Esophagus muscularis mucosa (tissue), 4 donors: ENCODE measurements at regions not wholly inside any gene's neighbourhood (a gene's known extent, or its start where the extent isn't known, plus 50 kb on each side); places are given as distances from the start of the nearest gene placed in this dataset.

ENCODE experiments used
- DNase-seq: peaks from one replicate; pipeline ENCODE4 v3.0.0-alpha.2; 2017; ENCODE audit errors: extremely low spot score
- H3K27ac ChIP-seq, 4 donors: fragments of 200-600 bp; sonication (generic); replicated peaks in 1 of 4; 1 replicate in 3 of 4; 2 replicates in 1 of 4; pipeline ENCODE4 v1.5.1; 2016 to 2019; ENCODE audit warnings: mild to moderate bottlenecking in 1 of 4
- H3K27me3 ChIP-seq, 4 donors: fragments of 200-600 bp; sonication (generic); one replicate each; pipeline versions ENCODE4 v1.5.1 to v1.6.0; 2016 to 2019
- H3K36me3 ChIP-seq, 4 donors: fragments of 200-600 bp; sonication (generic); one replicate each; pipeline ENCODE4 v1.5.1; 2016 to 2019
- H3K4me1 ChIP-seq, 4 donors: fragments of 200-600 bp; sonication (generic); one replicate each; pipeline ENCODE4 v1.5.1; 2016 to 2019
- H3K4me3 ChIP-seq, 4 donors: fragments of 200-600 bp; sonication (generic); 1 replicate in 2 of 4; 2 replicates in 2 of 4; pipeline ENCODE4 v1.5.1; 2016 to 2019; ENCODE audit warnings: mild to moderate bottlenecking in 4 of 4, moderate library complexity in 1 of 4
- H3K9me3 ChIP-seq, 4 donors: fragments of 200-600 bp; sonication (generic); 1 replicate in 3 of 4; 2 replicates in 1 of 4; pipeline ENCODE4 v1.5.1; 2016 to 2019
- CTCF ChIP-seq, 3 experiments: fragments of 200-600 bp in 2 of 3; fragments of 450-650 bp in 1 of 3; sonication (generic) in 2 of 3; IDR thresholded peaks; one replicate each; pipeline ENCODE4 v1.5.1; 2017 to 2019; ENCODE audit warnings: antibody characterized with exemption in 3 of 3, mild to moderate bottlenecking in 2 of 3, moderate library complexity in 1 of 3
- EP300 ChIP-seq: sonication (generic); formaldehyde crosslinking; IDR thresholded peaks from one replicate; pipeline ENCODE4 v1.6.1; 2017; ENCODE audit warnings: antibody characterized with exemption
- POLR2A ChIP-seq: fragments of 450-650 bp; IDR thresholded peaks from one replicate; pipeline ENCODE4 v1.6.1; 2017; ENCODE audit warnings: antibody characterized with exemption, moderate library complexity, mild to moderate bottlenecking, low read depth
- POLR2AphosphoS5 ChIP-seq, 2 donors: sonication (generic); formaldehyde crosslinking; IDR thresholded peaks; one replicate each; pipeline ENCODE4 v1.6.1; 2017; ENCODE audit warnings: antibody characterized with exemption in 2 of 2
- WGBS: methylation state at CpG from one replicate; pipeline ENCODE4 v1.1.5; 2018; 5-methylcytosine and 5-hydroxymethylcytosine counted together
- intact Hi-C: fragments of 100-400 bp; cut with DNase I; formaldehyde crosslinking; loops from one replicate; pipeline ENCODE4 v1.15.1; 2023

DNA sequence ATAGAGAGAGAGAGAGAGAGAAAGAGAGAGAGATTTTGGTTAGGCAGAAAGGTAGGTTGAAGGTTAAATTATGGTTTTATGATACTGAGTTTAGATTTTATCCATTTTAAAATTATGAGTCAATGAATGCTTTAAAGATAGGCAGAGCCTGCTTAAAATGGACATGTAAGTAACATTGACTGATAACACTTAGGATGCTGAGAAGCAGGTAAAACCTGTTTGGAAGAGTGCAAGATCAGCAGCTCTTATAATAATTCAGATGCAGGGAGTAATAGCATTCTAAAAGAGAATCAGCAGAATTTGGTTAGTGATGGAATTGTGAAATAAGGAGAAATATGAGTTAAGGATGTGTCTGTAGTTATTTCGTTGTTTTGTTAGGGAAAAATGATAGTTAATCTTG is 446.6 kb downstream of the PLA2G4A start:
- intact Hi-C loops, result no loop called here

DNA sequence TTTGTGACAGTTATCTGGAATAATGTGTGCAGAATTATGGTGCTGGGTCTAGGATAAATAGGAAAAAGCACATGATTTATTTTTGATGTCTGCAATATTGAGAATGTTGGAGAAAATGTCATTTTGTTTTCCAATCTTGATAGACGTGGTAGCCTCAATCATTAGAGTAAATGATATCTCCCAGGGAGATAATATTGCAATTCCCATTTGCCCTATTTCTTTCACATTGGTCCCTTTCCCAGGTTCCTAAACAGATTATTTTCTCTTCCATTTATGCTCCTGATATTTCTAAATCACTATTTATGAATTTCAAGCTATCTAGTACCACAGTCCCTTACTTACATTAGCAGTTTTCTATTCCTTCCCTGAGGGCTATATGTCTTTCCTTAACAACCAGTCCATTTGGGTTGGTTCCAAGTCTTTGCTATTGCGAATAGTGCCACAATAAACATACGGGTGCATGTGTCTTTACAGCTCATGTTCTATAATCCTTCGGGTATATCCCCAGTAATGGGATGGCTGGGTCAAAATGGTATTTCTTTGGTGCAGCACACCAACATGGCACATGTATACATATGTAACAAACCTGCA is 447.3 kb downstream of the PLA2G4A start:
- intact Hi-C loops, result no loop called here
- Histone ChIP-seq H3K36me3 (no peaks in the 10 kb centered on the region), H3K4me1 (no peaks in the 10 kb centered on the region), H3K4me3 (no peak overlapping the region), H3K27me3 (no peaks in the 10 kb centered on the region), H3K27ac (no peak overlapping the region), H3K9me3 (no peaks in the 10 kb centered on the region)
- no peak for DNase-seq
- TF ChIP-seq CTCF (IDR thresholded peaks at IDR 0.05) (no peak), EP300 (no peak), POLR2AphosphoS5 (IDR thresholded peaks at IDR 0.05) (no peak)
- WGBS, result 85% methylated on average over 4 of the region's 4 CpGs

More for the DNA sequence above, 446.6 kb downstream of the PLA2G4A start:
- Histone ChIP-seq H3K9me3 (no peaks in the 10 kb centered on the region), H3K27ac (no peak overlapping the region), H3K4me1 (no peaks in the 10 kb centered on the region), H3K4me3 (no peak overlapping the region), H3K36me3 (no peaks in the 10 kb centered on the region), H3K27me3 (no peaks in the 10 kb centered on the region)
- DNase-seq, result no peak
- TF ChIP-seq CTCF (IDR thresholded peaks at IDR 0.05) (no peak), EP300 (no peak), POLR2A (no peak), POLR2AphosphoS5 (IDR thresholded peaks at IDR 0.05) (no peak)
- 84% methylated on average over 1 of the region's 1 CpG for WGBS

- H3K9me3 ChIP-seq, result no peaks in the 10 kb centered on the region
- no peaks in the 10 kb centered on the region for H3K27me3 ChIP-seq
- no peak overlapping the region for H3K4me3 ChIP-seq
- intact Hi-C loops, result no loop called here
- no peaks in the 10 kb centered on the region for H3K4me1 ChIP-seq
- H3K36me3 ChIP-seq, result no peaks in the 10 kb centered on the region
- TF ChIP-seq POLR2AphosphoS5 (IDR thresholded peaks at IDR 0.05), result no peak
- TF ChIP-seq POLR2A, result no peak
- no peak for TF ChIP-seq CTCF (IDR thresholded peaks at IDR 0.05)
- TF ChIP-seq EP300, result no peak
- DNase-seq, result no peak
- no peak overlapping the region for H3K27ac ChIP-seq
Observed at GRCh38 chr1:187276677-187277076, 447.9 kb downstream of the PLA2G4A start.

DNA sequence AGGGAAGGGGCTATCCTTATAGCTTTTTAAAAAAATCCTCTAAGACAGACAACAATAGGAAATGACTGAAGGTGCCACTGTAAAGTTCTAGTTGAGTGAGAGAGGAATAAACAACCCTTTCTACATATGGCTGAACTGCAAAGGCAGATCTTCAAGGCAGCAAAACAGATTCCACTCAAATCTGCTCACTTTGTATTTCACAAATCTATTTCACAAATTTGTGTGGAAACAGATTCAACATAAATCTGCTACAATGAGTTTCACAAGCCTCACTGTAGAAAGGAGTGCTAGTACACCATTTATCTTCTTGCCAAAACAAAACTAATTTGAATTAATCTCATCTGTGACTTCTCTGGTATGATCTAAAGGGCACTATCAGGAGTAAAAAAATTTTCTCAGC is 451.3 kb downstream of the PLA2G4A start:
- H3K27me3 ChIP-seq, result no peaks in the 10 kb centered on the region
- intact Hi-C loops, result no loop called here
- no peak for TF ChIP-seq POLR2A
- TF ChIP-seq EP300, result no peak
- no peak for TF ChIP-seq CTCF (IDR thresholded peaks at IDR 0.05)
- no peak for TF ChIP-seq POLR2AphosphoS5 (IDR thresholded peaks at IDR 0.05)
- H3K9me3 ChIP-seq, result no peaks in the 10 kb centered on the region
- DNase-seq, result no peak
- H3K36me3 ChIP-seq, result no peaks in the 10 kb centered on the region
- no peak overlapping the region for H3K27ac ChIP-seq
- no peak overlapping the region for H3K4me3 ChIP-seq
- H3K4me1 ChIP-seq, result no peaks in the 10 kb centered on the region

DNA sequence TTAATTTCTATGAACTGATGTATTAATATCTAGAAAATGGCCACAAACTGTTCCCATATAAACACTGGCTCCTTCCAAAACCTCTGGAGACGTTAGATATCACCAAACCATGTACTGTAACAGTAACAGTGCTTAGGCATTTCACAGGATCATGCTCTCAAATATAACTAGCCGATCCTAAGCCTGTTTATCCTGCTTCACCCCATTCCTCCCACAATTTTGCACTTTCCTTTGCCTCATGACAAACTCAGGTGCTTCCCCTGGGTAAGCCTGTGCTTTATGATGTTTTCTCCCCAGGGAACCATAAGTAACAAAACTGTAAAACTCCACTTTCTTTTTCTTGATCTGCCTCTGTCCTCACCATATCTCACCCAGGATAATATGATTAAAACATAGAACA is 452.3 kb downstream of the PLA2G4A start:
- WGBS, result 65% methylated on average over 2 of the region's 2 CpGs
- intact Hi-C loops, result no loop called here
- H3K9me3 ChIP-seq, result no peaks in the 10 kb centered on the region
- H3K4me3 ChIP-seq, result no peak overlapping the region
- H3K4me1 ChIP-seq, result no peaks in the 10 kb centered on the region
- no peak for TF ChIP-seq POLR2A
- TF ChIP-seq CTCF (IDR thresholded peaks at IDR 0.05), result no peak
- TF ChIP-seq EP300, result no peak
- no peak for TF ChIP-seq POLR2AphosphoS5 (IDR thresholded peaks at IDR 0.05)
- no peaks in the 10 kb centered on the region for H3K27me3 ChIP-seq
- H3K27ac ChIP-seq, result no peak overlapping the region
- no peaks in the 10 kb centered on the region for H3K36me3 ChIP-seq
- no peak for DNase-seq
